ENCODE measurements at regions not wholly inside any gene's neighbourhood (a gene's known extent, or its start where the extent isn't known, plus 50 kb on each side); places are given as distances from the start of the nearest gene placed in this dataset.

DNA sequence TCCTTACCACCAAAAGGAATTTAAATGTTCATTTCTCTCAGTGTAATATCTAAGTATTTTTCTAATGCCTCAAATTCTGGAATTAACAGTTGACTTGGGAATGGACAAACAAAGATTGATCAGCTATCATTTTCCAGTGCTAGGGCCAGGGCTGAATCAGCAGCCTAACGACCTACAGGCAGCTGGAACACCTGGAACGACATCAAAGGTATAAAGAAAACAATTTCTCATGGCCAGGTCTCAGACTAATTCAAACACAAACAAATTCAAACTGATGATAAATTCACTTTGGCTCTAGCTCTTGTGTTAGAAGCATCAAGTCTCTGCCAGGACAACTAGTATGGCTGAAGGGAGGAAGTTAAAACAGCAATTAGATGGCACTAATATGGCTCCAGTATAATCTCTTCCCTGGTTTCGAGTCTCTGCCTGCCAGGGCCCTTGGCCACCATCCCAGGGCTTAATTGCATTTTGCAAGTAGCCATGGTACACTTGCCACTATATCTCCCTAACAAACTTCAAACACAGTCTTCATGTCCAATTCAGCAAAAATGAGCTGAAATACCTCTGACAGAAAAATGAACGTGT lies 70.2 kb upstream of the FSHR start:
- no peak for TF ChIP-seq FOXM1 (IDR thresholded peaks at IDR 0.05; ENCODE audit: borderline replicate concordance)
- TF ChIP-seq NFRKB (IDR thresholded peaks at IDR 0.05) = no peak
- TF ChIP-seq, protein P1, sequence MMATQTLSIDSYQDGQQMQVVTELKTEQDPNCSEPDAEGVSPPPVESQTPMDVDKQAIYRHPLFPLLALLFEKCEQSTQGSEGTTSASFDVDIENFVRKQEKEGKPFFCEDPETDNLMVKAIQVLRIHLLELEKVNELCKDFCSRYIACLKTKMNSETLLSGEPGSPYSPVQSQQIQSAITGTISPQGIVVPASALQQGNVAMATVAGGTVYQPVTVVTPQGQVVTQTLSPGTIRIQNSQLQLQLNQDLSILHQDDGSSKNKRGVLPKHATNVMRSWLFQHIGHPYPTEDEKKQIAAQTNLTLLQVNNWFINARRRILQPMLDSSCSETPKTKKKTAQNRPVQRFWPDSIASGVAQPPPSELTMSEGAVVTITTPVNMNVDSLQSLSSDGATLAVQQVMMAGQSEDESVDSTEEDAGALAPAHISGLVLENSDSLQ (IDR thresholded peaks at IDR 0.05) = no peak
- TF ChIP-seq ARNT (IDR thresholded peaks at IDR 0.05) = no peak
- no peak for TF ChIP-seq ZNF384 (IDR thresholded peaks at IDR 0.05)
- TF ChIP-seq ELF4 (IDR thresholded peaks at IDR 0.05) = no peak
- no peak for TF ChIP-seq LEF1 (IDR thresholded peaks at IDR 0.05; ENCODE audit: borderline replicate concordance)
- no peak for TF ChIP-seq SUZ12 (IDR thresholded peaks at IDR 0.05)
- TF ChIP-seq FOXA1 (IDR thresholded peaks at IDR 0.05) = no peak
- no peak for TF ChIP-seq BHLHE40 (IDR thresholded peaks at IDR 0.05; ENCODE audit: borderline replicate concordance)
- TF ChIP-seq SP1 (IDR thresholded peaks at IDR 0.05) = no peak
- no peak for TF ChIP-seq L3MBTL2 (conservative IDR thresholded peaks at IDR 0.05)
